GM19023 (cell line): ENCODE measurements at regions not wholly inside any gene's neighbourhood (a gene's known extent, or its start where the extent isn't known, plus 50 kb on each side); places are given as distances from the start of the nearest gene placed in this dataset.

Experiments used
- ATAC-seq: cut with Tn5 transposase; IDR thresholded peaks from one replicate; pipeline ENCODE4 v1.9.1; 2021; ENCODE audit warnings: mild to moderate bottlenecking, moderate library complexity; ENCODE audit not compliant: unreplicated experiment

DNA sequence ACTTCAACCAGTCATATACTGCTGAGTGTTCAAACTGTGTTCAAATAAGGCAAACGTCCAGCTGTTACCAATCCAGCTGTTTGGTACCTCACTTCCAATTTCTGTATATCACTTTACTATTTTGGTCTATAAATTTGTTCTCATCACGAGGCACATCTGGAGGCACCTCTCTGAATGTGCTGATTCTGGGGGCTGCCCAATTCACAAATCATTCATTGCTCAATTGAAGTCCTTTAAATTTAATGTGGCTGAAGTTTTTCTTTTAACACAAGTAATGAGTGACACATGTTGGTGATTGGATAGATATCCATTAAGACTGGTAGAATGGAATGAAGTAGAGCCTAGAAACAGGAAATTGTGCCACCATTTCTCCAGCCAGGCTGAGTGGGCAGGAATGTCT is 617.0 kb upstream of the TMEM132C start:
- no peak for ATAC-seq

DNA sequence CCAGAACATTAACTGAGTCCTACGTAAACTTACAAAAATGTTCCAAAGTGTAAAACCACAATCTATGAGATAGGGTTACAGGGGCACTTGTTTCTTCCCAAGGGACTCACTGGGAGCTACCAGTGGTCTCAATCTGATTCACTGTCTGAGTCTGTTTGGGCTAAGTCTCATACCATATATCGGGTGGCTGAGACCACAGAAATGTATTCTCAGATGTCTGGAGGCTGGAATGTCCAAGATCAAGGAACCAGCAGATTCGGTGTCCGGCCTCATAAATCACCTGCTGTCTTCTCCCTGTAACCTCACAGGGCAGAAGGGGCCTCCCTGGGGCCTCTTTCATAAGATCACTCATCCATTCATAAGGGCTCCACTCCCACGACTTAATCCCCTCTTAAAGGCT is 616.3 kb upstream of the TMEM132C start:
- no peak for ATAC-seq

DNA sequence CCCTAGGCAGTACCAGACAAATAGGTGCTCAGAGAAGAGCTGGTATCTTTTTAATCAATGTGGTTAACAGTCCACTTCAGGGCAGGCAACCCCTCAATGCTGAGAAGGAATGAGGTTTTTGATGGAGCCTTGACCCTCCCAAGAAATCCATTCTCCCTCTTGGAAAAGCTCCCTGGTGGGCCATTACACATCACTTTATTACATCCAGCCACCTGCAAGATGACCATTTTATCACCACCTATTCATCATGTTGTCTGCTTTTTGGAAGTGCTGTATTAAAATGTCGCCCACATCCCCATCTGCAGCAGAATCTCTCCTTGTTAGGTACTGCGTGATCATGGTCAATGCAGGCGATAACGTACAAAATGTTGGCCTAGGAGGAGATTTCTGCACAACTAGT is 614.7 kb upstream of the TMEM132C start:
- no peak for ATAC-seq

DNA sequence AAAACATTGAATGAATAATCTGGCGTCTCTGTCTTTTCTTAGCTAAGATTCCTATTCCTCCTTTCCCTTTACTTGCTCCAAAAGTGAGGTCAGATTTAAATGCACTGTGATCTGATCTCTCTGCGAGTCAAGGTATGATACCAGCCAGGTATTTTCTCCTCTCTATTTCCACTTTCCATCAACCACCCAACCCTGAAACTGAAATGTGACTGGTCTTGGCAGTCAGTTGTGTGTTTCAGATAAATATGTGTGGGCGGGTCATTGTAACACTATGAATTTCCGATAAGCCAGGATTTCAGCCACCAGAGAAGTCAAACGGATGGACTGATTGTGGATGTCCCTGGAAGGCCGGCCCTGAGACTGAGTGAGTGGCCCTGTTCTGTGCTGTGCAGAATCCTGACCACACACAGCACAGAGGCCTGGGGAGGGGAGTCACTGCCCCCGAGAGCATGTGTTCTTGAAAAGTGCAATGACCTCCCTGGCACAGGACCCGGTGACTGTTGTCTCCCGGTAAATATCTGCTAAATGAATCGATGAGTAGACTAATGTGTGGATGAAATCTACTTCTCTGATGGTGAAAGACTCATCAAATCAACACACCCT is 612.5 kb upstream of the TMEM132C start:
- no peak for ATAC-seq

DNA sequence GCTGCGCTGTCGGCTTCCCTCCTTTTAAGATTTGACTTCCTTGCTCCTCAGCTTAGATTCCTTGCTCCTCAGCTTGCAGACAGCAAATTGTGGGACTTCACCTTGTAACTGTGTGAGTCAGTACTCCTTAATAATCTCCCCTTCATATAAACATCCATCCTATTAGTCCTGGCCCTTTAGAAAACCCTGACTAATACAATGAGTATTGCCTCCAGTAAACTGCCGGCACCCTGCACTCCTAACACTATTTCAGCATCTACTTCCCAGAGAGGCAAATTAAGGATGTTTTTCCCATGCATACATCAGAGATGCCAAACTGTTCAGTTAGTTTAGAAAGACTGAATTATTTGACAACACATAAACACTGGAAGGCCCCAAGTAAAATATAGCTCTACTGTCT is 611.3 kb upstream of the TMEM132C start:
- ATAC-seq, result no peak

DNA sequence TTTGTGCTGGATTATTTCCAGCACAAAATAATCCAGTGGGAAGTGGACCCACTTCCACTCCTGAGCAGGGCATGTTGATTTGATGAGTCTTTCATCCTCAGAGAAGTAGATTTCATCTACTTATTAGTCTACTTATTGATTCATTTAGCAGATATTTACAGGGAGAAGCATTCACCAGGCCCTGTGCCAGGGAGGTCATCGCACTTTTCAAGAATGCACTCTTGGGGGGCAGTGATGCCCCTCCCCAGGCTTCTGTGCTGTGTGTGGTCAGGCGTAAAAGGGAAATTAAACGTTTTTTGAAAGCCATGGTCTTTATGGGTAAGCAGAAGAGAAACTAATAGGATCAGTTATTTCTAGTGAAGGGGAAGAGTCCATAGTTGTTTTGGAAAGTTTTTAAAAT is 610.7 kb upstream of the TMEM132C start:
- ATAC-seq, result no peak

DNA sequence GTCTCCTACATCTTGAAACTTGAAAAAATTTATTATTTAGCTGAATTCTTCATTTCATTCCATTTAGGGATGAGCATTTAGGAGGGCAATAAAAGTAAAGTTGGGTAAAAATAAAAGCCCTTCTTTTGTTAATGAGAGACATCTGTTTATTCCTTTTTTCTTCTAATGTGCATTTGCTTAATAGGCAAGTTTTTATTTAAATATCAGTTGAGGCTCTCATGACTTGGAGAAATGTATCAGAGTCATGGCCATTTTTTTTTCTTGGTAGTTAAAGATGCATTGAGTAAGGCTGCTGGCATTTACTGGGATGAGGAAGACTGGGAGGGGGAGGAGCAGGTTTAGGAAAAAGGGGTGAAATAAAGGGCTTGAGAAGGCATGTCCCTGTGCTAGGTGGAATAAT is 609.9 kb upstream of the TMEM132C start:
- ATAC-seq, result no peak

DNA sequence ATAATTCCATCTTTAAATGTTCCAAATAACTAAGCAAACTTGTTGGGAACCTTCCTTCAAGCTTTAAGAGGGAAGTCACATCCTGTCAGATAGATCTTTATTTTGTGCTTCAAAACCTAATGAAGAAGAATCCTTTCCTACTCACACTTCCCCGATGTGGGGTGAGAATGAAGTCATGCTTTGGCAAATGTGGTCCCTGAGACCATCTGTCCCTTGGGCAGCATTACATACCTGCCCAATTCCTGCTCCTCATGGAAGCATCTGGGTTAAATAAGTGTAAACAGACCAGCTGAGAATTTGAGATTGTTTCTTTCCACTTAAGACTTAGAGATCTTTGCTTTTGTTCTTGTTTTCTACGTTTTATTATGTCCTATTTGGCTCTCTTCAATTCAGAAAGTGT is 606.0 kb upstream of the TMEM132C start:
- ATAC-seq, result no peak

DNA sequence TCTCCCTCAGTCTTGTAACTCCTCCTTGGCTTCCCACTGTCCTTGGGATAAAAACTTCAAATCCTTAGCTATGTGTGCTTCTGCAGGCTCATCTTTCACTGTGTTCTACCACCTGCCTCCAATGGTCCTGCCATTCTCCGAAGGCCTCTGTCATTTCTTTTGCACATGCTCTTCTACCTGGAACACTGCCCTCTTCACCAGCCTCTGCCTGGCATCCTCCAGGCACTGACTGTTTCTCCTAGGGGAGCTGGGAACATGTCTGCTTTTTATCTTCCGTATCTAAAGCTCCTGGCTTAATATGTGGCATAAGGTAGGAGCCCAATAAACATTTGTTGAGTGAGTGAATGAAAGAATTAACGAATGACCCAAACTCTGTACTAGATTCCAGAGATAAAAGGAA is 603.3 kb upstream of the TMEM132C start:
- no peak for ATAC-seq

DNA sequence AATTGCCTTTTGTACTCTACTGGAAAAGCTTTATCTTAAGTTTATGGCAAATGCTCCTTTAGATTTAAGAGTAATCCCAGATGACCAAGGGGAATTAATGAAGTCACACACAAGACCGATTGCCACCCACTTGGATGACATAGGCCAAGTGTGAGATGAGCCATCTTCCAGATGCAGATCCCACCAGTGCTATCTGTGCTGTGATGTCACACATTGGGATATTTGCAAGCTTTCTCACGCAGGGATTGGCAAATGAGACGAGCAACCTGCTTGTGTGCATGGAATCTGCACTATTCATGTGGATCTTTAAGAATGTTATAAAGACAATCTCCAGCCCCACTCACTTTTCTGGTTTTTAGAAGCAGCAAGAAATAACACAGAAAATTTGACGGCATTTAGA is 602.1 kb upstream of the TMEM132C start:
- ATAC-seq, result no peak

DNA sequence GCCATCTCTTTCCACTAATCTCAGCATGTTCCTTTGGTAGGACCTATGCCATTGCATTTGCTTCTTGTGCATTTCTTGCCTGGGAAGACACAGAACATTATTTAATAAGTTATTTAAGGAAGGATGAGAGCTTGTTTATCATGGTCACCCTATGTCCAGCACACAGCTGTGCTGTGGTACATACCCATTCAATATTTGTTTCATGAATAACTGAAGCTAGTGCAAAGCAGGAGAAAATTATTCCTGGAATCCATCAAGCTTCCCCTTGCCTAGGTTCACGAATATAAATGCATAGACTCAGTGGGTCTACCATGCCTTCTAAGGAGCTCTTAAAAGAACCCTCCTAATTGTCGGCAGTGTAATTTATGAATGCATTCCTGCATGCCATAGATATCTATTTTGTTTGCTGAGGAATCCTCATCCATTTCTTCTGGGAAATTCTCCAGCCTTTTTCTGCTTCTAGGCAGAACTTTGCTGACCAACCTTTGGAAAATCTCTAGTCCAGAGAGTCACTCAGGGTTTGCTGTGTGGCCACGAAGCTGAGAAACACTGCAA is 599.8 kb upstream of the TMEM132C start:
- ATAC-seq, result no peak

DNA sequence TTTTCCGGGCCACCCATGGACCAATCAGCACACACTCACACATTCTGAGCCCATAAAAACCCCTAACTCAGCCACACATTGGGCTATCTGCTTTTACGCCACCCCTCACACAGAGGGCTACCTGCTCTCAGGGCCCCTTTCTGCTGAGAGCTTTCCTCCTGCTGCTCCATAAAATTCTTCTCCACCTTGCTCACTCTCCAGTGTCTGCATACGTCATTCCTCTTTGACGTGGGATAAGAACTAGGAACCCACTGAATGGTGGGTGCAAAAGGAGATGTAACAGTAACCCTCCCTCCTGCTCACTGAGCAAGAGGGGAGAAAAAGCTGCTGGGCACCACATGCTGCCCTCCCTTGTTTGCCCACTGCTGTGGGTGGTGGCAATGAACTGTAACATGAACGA is 596.7 kb upstream of the TMEM132C start:
- ATAC-seq, result no peak

DNA sequence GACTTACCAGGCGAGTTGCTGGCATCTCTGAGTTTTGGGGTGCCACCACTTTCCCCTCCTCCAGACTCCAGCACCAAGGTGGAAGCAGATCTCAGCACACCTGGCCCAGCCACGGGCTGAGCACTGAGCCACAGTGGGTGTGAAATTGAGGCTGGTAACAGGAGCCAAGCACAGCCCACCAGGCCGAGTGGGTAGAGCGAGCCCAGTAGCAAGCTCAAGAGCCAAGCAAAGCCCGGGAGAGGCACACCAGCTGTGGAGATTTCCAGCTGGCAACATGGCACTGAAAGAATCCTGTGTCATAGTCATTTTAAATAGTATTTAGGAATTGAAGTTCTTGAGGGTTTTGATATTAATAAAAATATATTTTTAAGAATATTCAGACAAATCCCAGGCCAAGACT is 596.2 kb upstream of the TMEM132C start:
- ATAC-seq, result no peak

DNA sequence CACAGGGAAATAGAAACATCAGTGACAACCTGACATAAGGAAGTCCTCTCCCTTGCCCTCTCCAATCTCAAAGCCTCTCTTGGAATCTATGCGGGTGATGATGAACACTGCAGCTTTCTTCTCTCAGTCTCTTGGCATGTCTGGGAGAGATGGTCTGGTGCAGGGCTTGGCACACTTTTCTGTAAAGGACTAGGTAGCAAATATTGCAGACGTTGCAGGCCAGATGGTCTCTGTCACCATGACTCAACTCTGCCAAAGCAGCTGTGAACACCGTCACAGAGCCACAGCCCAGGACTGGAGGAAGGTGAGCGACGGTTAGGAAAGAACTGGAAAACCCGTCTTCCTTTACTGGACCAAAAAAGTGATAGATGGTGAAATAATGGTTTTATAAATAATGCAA is 591.0 kb upstream of the TMEM132C start:
- ATAC-seq, result no peak

DNA sequence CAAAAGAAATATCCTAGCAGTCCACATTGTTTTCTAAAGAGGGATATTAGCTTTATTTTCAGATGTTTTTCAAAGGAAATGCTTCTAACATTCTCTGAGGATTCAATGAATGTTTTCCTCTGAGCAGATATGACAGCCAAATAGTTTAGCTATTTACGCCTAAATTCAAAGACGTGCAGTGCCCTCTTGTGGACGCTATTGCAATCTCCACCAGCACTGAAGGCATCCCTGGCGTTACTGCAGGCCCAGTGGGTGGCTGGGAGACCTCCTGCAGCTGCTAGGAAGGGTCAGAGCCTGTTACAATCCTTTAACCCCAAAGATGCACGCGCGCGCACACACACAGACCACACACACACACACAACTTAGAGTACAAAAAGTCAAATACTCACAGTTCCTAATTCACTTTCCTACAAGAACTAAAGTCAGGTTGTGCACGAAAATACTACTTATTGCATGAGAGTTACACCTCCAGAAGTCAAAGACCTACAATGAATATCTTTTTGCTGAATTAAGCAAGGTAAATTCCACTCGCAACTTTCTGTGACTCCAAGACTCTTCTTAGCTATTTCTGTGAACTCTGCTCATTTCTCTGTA is 589.3 kb upstream of the TMEM132C start:
- no peak for ATAC-seq

DNA sequence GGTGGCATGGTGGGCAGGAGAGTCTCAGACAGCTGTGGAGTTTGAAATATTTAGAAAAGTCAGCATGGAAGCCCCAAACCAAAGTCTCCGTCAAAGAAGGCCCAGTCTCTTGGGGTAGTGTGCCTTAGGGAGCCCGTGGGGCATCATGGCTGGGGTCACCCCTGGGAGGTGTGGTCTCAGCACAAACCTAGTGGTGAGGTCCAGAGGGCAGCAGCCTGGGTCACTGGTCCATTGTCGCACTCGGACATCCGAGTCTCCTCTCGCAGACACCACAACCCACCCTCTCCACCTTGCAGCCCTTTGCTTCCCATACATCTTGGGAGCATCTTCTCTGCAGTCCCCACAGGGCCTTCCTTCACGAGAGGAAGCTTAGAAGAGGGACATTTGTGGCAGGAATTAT is 588.0 kb upstream of the TMEM132C start:
- ATAC-seq, result no peak

DNA sequence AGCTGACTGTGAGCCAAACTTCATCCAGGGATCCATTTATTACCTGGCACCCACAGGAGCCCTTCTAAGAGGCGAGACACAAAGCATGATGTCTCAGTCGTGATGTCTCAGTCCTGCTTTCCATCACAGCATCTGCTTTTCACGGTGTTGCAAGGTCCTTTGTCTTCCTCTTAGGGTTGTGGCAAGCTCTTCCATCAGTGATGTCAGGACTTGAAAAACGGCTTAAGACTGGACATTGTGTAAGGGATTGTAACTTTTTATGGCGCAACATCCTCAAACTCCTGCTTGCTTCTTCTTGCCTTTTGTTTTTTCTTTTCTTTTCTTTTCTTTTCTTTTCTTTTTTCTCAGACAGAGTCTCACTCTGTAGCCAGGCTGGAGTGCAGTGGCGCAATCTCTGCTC is 586.5 kb upstream of the TMEM132C start:
- ATAC-seq, result no peak

DNA sequence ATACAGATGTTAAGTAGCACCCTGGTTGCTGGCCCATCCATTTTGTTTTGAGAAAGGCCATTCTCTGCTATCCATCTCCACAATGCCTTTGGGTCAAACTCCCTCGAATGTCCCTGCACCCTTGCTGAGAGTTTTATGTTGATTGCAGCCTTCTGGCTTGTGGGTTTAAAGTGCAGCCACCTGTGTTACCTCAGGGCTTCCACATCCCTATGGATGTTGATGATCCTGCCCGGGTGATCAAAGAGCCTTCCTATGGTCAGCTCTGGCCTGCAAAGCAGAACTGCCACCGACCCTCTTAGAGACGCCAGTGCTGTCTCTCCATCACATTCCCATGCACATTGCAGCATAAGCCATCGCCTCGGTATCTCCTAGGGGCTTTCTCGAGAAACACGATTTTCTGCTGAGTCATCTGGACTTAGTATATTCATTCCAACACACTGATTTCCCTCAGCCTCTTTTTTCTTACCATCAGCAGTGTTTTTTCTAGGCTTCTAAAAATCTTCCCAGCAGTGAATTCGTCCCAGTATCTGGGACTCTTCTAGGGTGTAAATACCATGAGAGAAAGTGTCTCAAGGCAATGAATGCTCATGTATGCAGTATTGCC is 585.7 kb upstream of the TMEM132C start:
- ATAC-seq, result no peak

DNA sequence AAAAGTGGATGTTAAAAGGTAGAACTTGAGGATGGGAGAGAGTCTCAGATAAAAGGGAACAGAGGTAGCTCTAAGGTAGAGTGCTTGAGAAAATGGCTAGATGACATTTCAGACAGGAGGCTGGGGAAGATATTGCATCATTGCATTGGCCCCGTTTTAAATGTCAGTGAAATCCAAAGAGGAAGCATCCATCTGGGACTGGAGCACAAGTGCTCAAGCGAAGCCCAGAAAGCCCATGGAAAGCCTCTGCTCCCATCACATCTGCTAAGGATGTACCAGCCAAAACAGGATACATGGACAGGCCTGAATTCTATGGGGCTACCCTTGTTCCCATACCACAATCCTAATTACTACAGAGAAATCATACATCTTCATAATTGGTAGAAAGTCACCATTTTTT is 581.5 kb upstream of the TMEM132C start:
- ATAC-seq, result no peak

DNA sequence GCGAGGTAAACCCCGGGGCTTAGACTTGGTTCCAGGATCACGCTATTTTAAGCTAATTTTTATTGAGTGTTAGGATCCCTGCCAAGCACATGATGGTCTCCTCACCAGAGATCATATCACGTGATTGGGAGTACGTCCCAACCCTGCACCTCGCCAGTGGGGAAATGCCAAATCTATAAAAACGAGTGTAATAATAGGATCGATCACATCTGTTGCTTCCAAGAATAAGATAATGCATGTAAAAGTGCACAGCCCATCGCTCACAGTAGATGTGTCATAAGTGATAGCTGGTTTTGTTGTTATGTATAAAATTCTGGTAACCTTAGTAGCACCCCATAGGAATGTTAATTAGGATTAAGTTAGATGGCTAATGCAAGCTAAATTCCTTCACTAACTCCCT is 581.0 kb upstream of the TMEM132C start:
- no peak for ATAC-seq

DNA sequence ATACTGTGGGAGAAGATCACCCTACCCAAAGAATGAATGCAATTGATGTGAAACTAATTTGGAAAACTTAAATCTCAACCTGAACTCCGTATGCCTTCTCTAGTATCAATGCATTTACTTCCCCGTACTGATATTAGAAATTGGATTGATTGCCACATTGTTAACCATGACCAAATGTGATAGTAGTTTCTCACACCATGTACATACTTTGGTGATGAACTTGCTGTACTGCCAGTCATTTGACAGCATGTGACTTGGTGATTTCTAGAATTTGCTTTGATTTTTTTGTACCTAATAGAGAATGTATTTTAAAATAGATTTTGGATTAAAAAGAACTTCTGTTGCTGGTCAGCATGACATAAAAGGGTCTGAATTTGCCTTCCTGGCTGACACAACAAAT is 579.8 kb upstream of the TMEM132C start:
- ATAC-seq, result no peak

DNA sequence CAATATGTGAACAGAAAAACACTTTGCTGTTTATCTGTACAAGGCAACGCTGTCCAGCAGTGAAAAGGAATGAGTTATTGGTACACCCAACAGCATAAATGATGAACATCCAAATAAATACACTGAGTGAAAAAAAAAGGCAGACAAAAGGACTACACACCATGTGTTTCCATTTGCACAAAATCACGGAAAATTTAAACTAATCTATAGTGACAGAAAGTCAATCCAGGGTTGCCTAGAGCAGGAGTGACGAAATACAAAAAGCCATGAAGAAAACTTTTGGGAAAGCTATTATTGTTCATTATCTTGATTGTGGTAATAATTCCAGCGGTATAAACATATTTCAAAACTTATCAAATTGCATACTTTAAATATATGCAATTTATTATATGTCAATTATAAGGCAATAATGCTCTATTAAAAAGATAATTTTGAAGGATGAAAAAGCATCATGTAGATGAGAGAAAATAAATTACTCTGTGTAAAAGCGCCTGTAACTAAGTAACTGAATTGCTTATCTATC is 578.0 kb upstream of the TMEM132C start:
- ATAC-seq, result no peak
